ENCODE measurements at regions not wholly inside any gene's neighbourhood (a gene's known extent, or its start where the extent isn't known, plus 50 kb on each side); places are given as distances from the start of the nearest gene placed in this dataset.

- TF ChIP-seq CTCF (optimal IDR thresholded peaks at IDR 0.05 in 1 of 3, IDR thresholded peaks at IDR 0.05 in 1 of 3, conservative IDR thresholded peaks at IDR 0.05 in 1 of 3; ENCODE audit: extremely low read depth in 1 of 3, insufficient read depth in 2 of 3, low read length in 3 of 3), result no peak
- no peak for TF ChIP-seq EZH2 (IDR thresholded peaks at IDR 0.05; ENCODE audit: low read length)
Measured at GRCh38 chr10:4391683-4392082, 434.3 kb upstream of the AKR1E2 start.

Measured in keratinocyte (primary cell).